NB4 (cell line): ENCODE measurements at regions not wholly inside any gene's neighbourhood (a gene's known extent, or its start where the extent isn't known, plus 50 kb on each side); places are given as distances from the start of the nearest gene placed in this dataset.

Experiments used
- CTCF ChIP-seq: IDR thresholded peaks from one replicate; pipeline ENCODE4 v1.5.1; 2012; ENCODE audit warnings: low read depth, low read length
- POLR2A ChIP-seq: IDR thresholded peaks from 2 replicates; pipeline ENCODE4 v1.6.1; 2011; ENCODE audit warnings: mild to moderate bottlenecking; ENCODE audit not compliant: insufficient read length; ENCODE audit errors: extremely low read depth
- TF ChIP-seq, protein P1 (sequence below): IDR thresholded peaks from 2 replicates; pipeline ENCODE4 v1.6.1; 2011; ENCODE audit warnings: low read depth, low read length

DNA sequence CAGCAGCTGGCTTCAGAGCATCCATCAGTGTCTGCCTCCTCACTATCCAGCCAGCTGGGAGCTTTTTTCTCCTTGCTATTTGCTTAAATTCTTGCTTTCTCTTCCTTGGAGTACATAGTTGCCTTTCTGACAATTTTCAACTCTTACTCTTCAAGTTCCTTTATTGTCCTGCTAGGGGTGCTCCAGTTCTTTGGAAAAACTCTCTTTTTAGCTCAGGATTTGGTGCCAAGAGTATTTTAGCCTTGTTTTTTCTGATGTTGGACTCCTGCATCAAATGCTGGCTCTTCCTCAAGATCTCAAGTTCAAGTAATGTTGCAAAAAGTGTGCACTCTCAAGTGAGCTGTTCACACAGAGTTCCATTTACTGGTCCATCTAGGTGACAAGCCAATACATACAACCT, 126.4 kb downstream of the KDR start:
- TF ChIP-seq, protein P1, sequence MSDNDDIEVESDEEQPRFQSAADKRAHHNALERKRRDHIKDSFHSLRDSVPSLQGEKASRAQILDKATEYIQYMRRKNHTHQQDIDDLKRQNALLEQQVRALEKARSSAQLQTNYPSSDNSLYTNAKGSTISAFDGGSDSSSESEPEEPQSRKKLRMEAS = no peak
- no peak for TF ChIP-seq CTCF
- TF ChIP-seq POLR2A = no peak
